NCI-H1092 treated with DMSO at 0.1 percent for 48 hours (cell line): ENCODE measurements at regions not wholly inside any gene's neighbourhood (a gene's known extent, or its start where the extent isn't known, plus 50 kb on each side); places are given as distances from the start of the nearest gene placed in this dataset.
"Not testable (repeated sequence)": the region's sequence is repeated elsewhere in the genome, so short reads cannot be mapped to it uniquely, and the experiment has no call there.

Experiments
- DNase-seq: peaks from one replicate; lab custom pipeline; 2025; lab: John Stamatoyannopoulos, UW

DNA sequence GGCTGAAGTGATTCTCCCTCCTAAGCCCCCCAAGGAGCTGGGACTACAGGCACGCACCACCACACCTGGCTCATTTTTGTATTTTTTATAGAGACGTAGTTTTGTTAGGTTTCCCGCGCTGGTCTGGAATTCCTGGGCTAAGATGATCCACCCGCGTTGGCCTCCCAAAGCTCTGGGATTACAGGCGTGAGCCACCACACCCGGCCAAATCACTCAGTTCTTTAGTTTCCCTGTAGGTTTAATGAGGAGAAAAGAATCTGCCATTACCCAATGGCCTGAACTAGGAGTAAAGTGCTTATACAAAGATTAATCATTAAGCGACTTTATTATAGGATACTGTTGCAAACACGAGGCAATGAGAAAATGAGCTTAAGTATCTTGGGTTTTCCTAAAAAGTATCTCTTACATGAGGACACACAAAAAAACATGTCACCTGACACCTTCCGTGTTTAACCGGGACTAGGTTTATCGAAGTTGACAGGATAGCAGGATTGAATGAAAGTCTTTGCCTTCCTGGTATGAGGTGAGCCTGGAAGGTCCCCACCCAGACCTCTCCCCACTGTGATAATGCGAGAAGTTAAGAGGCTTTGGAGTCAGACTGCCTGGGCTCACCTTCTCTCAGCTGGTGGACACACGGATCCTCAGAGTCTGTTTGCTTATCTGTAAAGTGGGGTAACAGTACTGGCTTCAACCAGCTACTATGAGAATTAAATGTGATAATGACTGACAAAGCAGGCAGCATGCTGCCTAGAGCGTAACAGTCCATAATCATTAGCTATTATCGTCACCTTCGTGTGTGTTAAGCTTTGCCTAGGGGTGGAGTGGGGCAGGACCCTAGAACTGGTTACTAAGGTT is 133.5 kb upstream of the KRAS start:
- DNase-seq, result no peak

DNA sequence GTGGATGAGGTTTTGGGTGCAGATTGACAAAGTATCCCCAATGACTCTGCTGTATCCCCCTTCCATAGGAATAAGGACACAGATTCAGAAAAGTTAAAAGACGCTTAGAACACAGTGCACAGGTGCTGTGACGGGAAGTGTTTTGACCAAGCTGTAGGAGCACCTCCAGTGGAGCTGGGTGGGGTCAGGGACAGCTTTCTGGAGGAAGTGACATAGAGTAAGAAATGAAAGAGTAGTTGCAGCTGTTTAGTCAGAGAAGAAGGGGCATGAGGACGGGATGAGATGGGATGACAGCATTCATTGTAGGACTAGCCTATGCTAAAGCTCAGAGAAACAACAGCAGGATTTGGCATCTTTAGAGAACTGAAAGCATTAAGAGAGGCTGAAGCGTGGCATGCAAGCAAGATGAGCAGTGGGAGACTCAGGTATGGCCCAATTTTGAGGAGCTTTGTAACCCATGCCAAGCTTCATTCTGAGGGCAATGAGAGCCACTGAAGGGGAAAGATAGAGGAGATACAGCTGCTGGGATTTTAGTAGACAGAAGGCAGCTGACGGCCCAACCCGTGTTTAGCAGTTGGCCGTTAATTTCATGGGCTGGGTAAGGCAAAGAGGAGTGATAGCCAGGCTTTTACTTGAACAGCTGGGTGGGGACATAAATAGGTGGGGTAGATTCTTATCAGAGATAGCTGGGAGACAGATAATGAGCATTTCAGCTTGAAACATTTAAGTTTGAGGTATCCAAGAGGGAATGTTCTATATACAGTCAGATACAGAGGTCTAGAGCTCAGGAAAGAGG is 131.8 kb upstream of the KRAS start:
- no peak for DNase-seq

DNA sequence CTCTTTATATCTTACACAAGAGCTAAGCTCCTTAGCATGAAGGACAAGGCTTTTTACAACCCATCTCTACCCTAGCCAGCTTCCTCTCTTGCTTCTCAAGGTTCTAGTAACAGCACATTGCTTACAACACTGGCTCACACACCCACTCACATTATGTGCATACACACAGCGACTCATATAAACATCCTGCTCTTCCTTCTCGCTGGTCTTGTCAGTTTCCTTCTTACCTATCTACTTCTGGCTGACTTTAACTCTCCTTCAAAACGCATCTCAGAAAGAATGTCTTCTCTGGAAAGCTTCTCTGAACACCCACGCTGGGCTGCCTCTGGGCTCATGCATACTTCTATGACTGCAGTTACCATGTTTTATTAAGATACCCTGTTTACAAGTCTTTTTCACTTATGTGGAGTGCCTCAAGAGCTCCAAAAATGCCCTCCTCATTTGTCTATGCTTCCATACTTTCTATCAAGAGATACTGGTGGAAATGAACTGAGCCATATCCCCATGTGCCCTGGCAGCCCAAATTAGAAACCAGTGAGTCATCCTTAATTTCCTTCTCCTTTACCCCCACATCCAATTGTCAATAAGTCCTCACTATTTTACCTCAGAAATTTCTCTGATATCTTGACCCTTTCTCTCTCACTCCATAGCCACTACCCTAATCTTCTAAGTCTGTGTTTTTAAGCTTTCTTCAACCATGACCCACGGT is 126.9 kb upstream of the KRAS start:
- DNase-seq, result no peak

DNA sequence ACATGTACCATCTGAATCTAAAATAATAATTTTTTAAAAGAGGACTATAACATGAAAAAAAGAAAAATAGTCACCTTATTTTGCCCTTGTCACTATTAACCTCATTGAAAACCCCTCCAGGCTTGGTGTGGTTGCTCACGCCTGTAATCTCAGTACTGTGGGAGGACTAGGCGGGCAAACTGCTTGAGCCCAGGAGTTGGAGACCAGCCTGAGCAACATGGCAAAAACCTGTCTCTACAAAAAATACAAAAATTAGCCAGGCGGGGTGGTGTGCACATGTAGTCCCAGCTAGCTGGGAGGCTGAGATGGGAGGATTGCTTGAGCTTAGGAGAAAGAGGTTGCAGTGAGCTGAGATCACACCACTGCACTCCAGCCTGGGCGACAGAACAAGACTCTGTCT is 126.3 kb upstream of the KRAS start:
- DNase-seq, result no peak

DNA sequence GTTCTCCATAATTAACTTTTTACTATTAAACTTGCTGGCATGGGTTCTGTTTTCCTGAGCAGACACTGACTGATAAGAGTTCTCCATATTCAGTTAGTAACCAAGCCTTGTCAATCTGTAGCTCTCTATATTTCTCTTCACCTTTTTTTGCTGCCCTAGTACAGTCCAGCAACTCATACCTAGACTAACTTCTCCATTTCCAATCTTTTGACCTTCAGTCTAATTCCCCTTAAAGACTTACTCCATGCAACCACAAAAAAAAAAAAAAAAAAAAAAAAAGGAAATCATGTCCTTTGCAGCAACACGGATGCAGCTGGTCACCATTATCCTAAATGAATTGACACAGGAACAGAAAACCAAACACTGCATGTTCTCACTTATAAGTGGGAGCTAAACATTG is 125.7 kb upstream of the KRAS start:
- DNase-seq, result no peak

DNA sequence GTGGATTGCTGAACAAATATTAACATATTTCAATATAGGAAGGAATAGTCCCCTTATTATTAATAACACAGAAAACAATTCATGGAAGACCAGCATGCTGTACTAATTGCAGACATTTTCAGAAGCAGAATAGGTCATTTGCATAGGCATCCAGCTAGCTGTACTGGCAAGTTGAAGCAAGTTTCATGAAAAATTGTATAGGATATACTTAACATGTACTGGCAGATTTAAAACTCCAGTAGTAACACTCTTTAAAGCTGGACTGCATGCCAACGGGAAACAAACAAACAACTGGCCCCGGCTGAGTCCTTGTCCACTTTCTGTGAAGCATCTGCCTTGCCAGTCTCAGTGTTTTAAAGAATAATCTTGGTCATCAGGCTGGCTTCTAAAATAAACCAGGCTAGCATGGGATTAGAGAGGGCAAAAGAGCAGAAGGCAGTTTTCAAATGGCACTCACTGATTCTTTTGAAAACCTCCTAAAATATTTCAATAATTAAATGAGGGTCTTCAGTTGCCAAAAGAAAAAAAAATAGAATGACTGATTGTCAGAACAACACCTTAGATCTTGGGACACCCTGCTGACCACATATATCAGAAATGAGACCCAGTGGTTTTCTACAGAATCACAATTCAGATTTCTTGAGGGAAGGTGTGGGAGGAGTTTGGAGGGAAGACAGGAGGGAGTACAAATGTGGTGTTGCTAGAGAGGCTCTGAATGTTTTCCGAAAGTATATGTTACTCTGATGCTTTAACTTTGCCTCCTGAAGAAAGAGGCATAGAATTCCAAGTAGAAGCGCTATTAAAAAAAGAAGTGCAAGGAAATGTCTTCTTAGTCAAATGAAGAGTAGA is 122.5 kb upstream of the KRAS start:
- DNase-seq, result no peak

DNA sequence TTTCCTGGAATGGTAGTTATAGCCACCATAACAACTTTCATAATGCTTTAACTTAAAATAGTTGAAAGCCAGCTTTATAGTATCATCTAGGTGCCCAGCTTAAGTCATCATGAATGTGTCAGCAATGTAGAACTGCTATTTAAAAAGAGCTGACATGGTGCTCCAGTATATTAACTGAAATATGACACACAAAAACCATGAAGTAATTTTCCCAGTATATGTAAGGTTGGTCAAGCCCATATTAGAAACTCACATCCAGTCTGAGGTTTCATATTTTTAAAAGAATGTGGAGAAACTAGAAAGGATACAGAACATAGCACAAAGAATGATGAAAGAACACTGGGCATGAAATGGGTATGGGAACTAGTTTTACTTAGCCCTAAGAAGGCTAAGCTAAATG is 121.3 kb upstream of the KRAS start:
- no peak for DNase-seq

DNA sequence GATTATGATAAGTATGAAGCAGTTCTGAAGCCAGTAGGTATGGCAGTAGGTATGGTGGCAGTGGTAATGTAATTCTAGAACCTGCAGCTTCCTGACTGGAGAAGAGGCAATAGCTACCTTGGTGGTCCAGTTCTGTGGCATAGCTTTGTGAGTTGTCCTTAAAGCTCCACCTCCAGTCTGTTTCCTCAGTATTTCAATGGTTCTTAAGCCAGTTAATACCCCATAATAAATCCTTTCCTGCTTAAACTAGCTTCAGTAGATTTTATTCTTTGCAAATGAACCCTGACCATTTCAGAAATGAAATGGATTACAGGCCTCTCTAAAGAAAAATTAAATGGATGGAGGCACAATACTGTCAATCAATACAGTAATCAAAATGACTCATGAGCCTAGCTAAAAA is 117.8 kb upstream of the KRAS start:
- no peak for DNase-seq

DNA sequence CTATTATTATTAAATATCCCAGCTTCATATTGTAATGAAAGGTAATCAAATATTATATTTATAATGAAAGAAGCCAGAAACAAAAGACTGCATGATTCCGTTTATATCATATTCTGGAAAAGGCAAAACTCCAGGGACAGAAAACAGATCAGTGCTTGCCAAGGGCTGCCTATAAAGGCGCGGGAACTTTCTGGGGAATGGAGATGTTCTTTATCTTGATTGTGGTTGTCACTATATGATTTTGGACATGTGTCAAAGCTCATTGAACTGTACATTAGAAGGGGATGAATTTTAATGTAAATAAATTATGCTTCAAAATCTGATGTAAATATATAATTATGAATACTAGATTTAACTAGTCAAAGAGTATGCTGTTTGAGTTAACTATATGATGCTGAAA is 115.4 kb upstream of the KRAS start:
- DNase-seq, result no peak

DNA sequence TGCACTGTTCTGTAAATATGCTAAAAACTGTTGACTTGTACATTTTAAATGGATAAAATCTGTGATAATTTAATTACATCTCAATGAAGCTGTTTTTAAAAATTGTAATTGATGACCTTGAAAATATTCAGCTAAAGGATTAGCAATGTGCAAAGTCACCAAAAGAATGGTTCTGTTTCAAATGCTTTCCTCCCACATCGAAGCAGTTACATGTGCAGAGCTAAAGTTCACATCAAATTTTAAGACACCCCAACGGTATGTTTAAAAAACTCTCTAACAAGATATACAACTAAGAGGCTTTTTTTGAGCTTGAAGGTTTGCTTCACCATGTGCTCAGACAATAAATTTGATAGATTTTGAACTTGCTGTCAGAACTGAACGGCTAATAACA is 114.6 kb upstream of the KRAS start:
- DNase-seq, result no peak

DNA sequence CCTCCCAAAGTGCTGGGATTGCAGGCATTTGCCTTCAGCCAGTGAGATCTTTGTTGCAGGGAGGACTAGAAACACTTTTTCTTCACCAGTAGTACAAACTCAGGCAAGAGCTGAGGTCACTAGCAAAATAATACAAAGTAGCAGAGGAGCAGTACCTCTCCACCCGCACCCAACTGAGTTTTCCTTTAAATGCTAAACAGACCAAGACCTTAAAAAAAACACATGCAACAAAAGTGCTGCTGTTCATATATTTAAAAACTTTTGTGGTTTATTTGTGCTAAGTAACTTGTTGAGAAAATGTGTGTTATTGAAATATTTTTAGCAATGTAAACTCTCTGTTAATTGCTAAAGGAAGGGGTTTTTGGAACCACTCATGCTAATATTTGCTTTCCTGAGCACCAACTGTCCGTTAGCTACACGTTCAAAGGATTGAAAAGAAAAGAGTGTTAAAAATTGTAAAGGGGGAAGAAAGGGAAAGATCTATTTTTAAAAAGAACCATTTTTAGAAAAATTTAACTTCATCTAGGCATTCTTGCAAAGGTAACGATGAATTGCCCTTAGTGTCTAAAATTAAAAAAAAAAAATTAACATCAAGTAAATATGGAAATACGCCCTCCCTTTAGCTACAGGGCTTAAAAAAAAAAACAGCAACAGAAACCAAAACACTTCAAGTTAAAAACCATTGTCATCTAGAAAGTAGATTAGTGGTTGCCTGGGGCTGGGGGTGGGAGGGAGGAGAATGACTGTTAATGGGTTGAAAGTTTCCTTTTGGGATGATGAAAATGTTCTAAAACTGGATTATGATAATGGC is 114.0 kb upstream of the KRAS start:
- no peak for DNase-seq

DNA sequence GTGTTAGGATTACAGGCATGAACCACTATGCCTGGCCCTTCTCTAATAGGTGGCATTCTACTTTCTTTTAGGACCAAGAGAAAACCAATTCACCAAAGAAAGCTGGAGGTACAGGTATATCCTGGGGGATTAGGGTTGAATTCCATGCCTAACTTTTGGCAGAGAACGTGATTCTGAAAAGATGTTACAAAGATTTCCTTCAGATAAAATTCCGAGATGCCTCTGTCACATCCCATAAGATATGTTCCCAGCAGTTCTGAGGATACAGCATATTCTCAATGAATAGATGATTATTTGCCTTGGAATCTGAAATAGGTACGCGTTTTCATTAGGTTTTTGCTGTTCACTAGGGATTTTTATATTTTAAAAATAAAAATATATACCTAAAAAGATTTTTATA is 111.9 kb upstream of the KRAS start:
- no peak for DNase-seq

DNA sequence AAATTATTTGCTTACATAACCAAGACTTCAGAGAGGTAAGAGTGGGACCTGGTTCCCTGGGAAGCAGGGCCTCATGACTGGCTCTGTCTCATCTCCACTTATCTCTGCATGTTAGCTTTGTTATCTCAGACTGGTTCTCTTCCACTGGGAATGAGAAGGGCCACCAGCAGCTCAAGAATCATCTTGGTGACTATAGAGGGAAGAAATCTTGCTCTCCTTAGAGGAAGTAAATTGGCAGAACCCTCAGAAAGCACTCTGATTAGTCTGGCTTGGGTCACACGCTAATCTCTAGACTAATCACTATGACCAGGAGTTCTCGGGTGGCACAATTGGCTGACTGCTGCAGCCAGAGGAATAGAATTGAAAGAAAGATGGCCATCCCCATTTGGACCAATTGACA is 110.8 kb upstream of the KRAS start:
- no peak for DNase-seq

DNA sequence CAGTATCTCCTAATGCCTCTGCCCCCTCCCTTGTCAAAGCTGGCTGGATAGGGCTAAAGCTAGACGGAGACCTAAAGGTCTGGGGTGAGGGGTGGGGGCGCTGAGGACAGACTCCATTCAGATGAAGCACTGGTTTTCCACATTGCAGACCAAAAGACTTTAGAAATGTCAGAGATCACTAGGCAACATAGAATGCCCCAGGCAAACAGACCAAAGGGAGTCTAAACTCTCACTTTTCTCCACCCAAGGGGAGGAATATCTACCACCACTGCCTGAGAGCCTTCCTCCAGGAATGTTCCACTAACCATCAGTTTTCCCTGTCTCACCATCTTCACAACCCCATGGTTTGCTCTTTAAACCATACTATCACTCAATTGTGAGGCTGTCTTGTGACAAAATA is 106.9 kb upstream of the KRAS start:
- DNase-seq, result no peak

DNA sequence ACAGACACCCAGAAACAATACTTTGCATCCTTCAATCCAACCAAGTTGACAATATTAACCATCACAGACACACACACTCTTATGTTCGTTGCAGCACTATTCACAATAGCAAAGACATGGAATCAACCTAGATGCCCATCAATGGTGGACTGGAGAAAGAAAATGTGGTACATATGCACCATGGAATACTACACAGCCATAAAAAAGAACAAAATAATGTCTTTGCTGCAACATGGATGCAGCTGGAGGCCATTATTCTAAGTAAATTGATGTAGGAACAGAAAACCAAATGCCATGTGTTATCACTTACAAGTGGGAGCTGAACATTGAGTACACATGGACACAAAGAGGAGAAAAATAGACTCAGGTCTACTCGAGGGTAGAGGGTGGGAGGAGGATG is 102.2 kb upstream of the KRAS start:
- not testable (repeated sequence) for DNase-seq

DNA sequence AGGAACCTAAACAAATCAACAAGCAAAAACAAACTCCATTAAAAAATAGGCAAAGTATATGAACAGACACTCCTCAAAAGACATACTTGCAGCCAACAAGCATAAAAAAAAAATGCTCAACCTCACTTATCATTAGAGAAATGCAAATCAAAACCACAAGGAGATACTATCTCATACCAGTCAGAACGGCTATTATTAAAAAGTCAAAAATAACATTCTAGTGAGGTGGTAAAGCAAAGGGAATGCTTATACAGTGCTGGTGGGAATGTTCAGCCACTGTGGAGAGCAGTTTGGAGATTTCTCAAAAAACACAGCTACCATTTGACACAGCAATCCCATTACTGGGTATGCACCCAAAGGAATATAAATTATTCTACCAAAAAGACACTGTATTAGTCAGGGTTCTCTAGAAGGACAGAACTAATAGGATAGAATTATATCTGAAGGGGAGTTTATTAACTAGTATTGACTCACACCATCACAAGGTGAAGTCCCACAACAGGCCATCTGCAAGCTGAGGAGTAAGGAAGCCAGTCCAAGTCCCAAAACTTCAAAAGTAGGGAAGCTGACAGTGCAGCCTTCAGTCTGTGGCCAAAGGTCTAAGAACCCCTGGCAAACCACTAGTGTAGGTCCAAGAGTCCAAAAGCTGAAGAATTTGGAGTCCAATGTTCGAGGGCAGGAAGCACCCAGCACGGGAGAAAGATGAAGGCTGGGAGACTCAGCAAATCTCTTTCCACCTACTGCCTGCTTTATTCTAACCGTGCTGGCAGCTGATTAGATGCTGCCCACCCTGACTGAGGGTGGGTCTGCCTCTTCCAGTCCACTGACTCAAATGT is 101.6 kb upstream of the KRAS start:
- no peak for DNase-seq

DNA sequence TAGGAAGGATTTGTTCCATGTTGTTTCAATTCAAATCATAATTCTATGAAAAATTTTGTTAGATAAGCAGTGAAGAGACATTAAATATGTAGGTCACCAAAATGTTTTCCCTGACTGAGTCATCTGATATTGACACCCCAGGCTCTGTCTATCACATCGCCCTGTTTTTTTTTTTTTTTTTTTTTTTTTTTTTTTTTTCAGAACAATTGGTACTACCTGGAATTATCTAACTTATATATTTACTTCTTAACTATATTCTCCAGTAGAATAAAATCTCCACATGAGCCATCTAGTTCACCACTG is 97.8 kb upstream of the KRAS start:
- DNase-seq, result no peak

DNA sequence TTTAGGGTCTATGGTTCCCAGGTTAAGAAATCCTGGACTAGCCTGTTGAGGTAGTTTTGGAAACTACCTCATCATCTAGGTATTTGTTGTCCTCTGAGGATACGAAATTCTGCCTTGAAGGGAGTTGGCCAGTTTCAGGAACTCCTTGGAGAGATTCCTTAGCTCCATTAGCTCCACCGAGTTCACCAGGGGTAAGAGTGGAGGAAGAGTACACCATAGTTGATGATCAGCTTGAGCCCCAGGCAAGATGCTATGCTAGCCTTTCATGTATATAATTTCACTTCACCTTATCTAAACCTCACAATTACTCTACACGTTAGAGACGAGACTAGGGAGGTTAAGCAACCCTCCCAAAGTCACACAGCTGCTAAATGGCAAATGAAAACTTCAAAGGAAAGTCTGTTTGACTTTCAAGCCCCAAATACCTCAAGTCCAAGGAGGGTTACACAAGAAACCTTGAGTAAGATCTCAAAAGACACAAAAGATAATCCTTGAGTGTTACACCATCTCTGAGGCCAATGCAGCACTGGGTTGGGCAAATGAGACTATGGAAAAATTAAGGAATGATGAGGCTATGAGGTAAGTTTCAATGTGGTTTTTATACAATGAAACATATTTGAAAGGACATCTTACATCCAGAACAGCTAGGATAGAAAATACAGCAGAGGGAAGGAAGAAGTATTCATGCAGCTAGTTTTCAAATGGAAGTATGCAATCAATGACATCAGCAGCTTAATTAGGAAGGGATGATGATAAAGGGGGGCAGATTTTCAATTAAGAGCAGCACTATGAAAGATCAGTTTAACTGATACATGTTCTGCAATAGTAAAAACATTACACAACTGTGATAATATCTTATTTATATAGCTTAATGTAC is 97.2 kb upstream of the KRAS start:
- no peak for DNase-seq

DNA sequence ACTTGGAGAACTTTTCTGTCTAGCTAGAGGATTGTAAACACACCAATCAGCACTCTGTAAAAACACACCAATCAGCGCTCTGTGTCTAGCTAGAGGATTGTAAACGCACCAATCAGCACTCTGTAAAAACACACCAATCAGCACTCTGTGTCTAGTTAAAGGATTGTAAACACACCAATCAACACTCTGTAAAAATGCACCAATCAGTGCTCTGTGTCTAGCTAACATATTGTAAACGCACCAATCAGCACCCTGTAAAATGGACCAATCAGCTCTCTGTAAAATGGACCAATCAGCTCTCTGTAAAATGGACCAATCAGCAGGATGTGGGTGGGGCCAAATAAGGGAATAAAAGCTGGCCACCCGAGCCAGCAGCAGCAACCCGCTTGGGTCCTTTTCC is 91.1 kb upstream of the KRAS start:
- not testable (repeated sequence) for DNase-seq
